Liver (tissue), 8 donors: ENCODE measurements at regions not wholly inside any gene's neighbourhood (a gene's known extent, or its start where the extent isn't known, plus 50 kb on each side); places are given as distances from the start of the nearest gene placed in this dataset.
"Not testable (repeated sequence)": the region's sequence is repeated elsewhere in the genome, so short reads cannot be mapped to it uniquely, and the experiment has no call there.

Experiments
- DNase-seq: peaks from one replicate; pipeline ENCODE4 v3.0.0-alpha.2; 2017; ENCODE audit warnings: low spot score
- H3K27ac ChIP-seq, 2 donors: one replicate each; pipeline ENCODE4 v1.7.0; 2013; ENCODE audit warnings: inconsistent platforms in 2 of 2, low read length in 2 of 2, control low read depth in 1 of 2, low read depth in 1 of 2, mild to moderate bottlenecking in 1 of 2
- H3K27me3 ChIP-seq, 4 donors: one replicate each; pipeline versions ENCODE4 v1.6.1 to v1.7.0; 2013; ENCODE audit warnings: low read length in 3 of 4, inconsistent platforms in 1 of 4, mild to moderate bottlenecking in 1 of 4, moderate library complexity in 1 of 4; ENCODE audit not compliant: control insufficient read depth in 4 of 4, insufficient read depth in 4 of 4
- H3K36me3 ChIP-seq, 4 donors: one replicate each; pipeline versions ENCODE4 v1.6.1 to v1.7.0; 2013; ENCODE audit warnings: low read length in 3 of 4, mild to moderate bottlenecking in 3 of 4, low read depth in 1 of 4, moderate library complexity in 1 of 4; ENCODE audit not compliant: control insufficient read depth in 4 of 4, insufficient read depth in 3 of 4
- H3K4me1 ChIP-seq, 4 donors: one replicate each; pipeline versions ENCODE4 v1.6.1 to v1.7.0; 2013; ENCODE audit warnings: low read length in 3 of 4, mild to moderate bottlenecking in 3 of 4, moderate library complexity in 1 of 4; ENCODE audit not compliant: control insufficient read depth in 4 of 4, insufficient read depth in 4 of 4
- H3K4me3 ChIP-seq, 3 donors: one replicate each; pipeline versions ENCODE4 v1.6.1 to v1.7.0; 2013; ENCODE audit warnings: low read length in 3 of 3, control low read depth in 1 of 3, low read depth in 1 of 3, mild to moderate bottlenecking in 1 of 3
- H3K9ac ChIP-seq, 2 donors: one replicate each; pipeline ENCODE4 v1.7.0; 2013; ENCODE audit warnings: low read length in 2 of 2, mild to moderate bottlenecking in 2 of 2, moderate library complexity in 2 of 2, control low read depth in 1 of 2, low read depth in 1 of 2
- H3K9me3 ChIP-seq, 4 donors: one replicate each; pipeline versions ENCODE4 v1.6.1 to v1.7.0; 2013; ENCODE audit warnings: low read length in 3 of 4; ENCODE audit not compliant: control insufficient read depth in 4 of 4
- ATF3 ChIP-seq: IDR thresholded peaks from 2 replicates; pipeline ENCODE4 v1.6.1; 2016; ENCODE audit warnings: antibody characterized with exemption
- CTCF ChIP-seq: fragments of 150-350 bp; IDR thresholded peaks from 2 replicates; pipeline ENCODE4 v1.5.1; 2017; ENCODE audit warnings: improper control_type of control experiment, low read depth, low read length; ENCODE audit not compliant: missing input control
- EGR1 ChIP-seq, 2 donors: IDR thresholded peaks; 2 replicates each; pipeline ENCODE4 v1.6.1; 2016 to 2018; ENCODE audit warnings: antibody characterized with exemption in 2 of 2, low read depth in 2 of 2
- FOXA1 ChIP-seq: IDR thresholded peaks from 2 replicates; pipeline ENCODE4 v1.6.1; 2016; ENCODE audit warnings: antibody characterized with exemption
- FOXA2 ChIP-seq: IDR thresholded peaks from 2 replicates; pipeline ENCODE4 v1.6.1; 2016; ENCODE audit warnings: antibody characterized with exemption
- GABPA ChIP-seq, 2 donors: IDR thresholded peaks in 1 of 2; conservative IDR thresholded peaks in 1 of 2; 2 replicates each; pipeline ENCODE4 v1.6.1; 2016; ENCODE audit warnings: antibody characterized with exemption in 2 of 2, mild to moderate bottlenecking in 1 of 2, moderate library complexity in 1 of 2
- HNF4A ChIP-seq, 2 donors: conservative IDR thresholded peaks; 2 replicates each; pipeline ENCODE4 v1.6.1; 2016; ENCODE audit warnings: antibody characterized with exemption in 2 of 2, mild to moderate bottlenecking in 2 of 2
- HNF4G ChIP-seq: IDR thresholded peaks from 2 replicates; pipeline ENCODE4 v1.6.1; 2016; ENCODE audit warnings: antibody characterized with exemption
- JUND ChIP-seq, 2 donors: IDR thresholded peaks; 2 replicates each; pipeline ENCODE4 v1.6.1; 2016; ENCODE audit warnings: antibody characterized with exemption in 2 of 2
- MAX ChIP-seq: IDR thresholded peaks from 2 replicates; pipeline ENCODE4 v1.6.1; 2016; ENCODE audit warnings: antibody characterized with exemption
- NR2F2 ChIP-seq: IDR thresholded peaks from 2 replicates; pipeline ENCODE4 v1.6.1; 2016; ENCODE audit warnings: antibody characterized with exemption
- RAD21 ChIP-seq, 2 donors: IDR thresholded peaks; 2 replicates each; pipeline ENCODE4 v1.6.1; 2016; ENCODE audit warnings: antibody characterized with exemption in 2 of 2, mild to moderate bottlenecking in 2 of 2
- REST ChIP-seq: IDR thresholded peaks from 2 replicates; pipeline ENCODE4 v1.6.1; 2016; ENCODE audit warnings: antibody characterized with exemption, mild to moderate bottlenecking
- RXRA ChIP-seq, 2 donors: IDR thresholded peaks; 2 replicates each; pipeline ENCODE4 v1.6.1; 2017 to 2018; ENCODE audit warnings: antibody characterized with exemption in 2 of 2, mild to moderate bottlenecking in 1 of 2
- SP1 ChIP-seq: IDR thresholded peaks from 2 replicates; pipeline ENCODE4 v1.6.1; 2018; ENCODE audit warnings: antibody characterized with exemption, mild to moderate bottlenecking
- TAF1 ChIP-seq: conservative IDR thresholded peaks from 2 replicates; pipeline ENCODE4 v1.6.1; 2016; ENCODE audit warnings: antibody characterized with exemption, mild to moderate bottlenecking
- YY1 ChIP-seq: IDR thresholded peaks from 2 replicates; pipeline ENCODE4 v1.6.1; 2016; ENCODE audit warnings: antibody characterized with exemption, mild to moderate bottlenecking
- WGBS: extraction: QIAGEN DNeasy Blood & Tissue Kit; methylation state at CpG from one replicate; pipeline ENCODE4 v1.1.7; 2013; 5-methylcytosine and 5-hydroxymethylcytosine counted together
- donor health status: healthy.
- donor health status: healthy.
- donor health status: healthy.
- donor health status: healthy.
- donor health status: healthy.

GRCh38 chr6:28615955-28616747 lies 90.5 kb downstream of the GPX5 start:
- H3K27me3 ChIP-seq = peaks cover 0 to 3% (median 0%) of the 10 kb centered on the region in 4 donors
- DNase-seq = peak; percentile 41
- no peaks in the 10 kb centered on the region for H3K36me3 ChIP-seq

GRCh38 chr6:28618898-28619555 lies 93.3 kb downstream of the GPX5 start:
- no peak overlapping the region for H3K9ac ChIP-seq
- no peak overlapping the region for H3K27ac ChIP-seq
- no peak for DNase-seq
- no peaks in the 10 kb centered on the region for H3K36me3 ChIP-seq
- H3K9me3 ChIP-seq = peaks cover 0 to 3% (median 0%) of the 10 kb centered on the region in 4 donors
- TF ChIP-seq RAD21 (IDR thresholded peaks at IDR 0.05) (no peak), CTCF (no peak), RXRA (IDR thresholded peaks at IDR 0.05) (no peak), SP1 (no peak), NR2F2 (no peak), FOXA2 (no peak), YY1 (no peak), FOXA1 (no peak), GABPA (IDR thresholded peaks at IDR 0.05 in 1 of 2, conservative IDR thresholded peaks at IDR 0.05 in 1 of 2) (no peak), EGR1 (IDR thresholded peaks at IDR 0.05; ENCODE audit: low read depth in 2 of 2) (no peak), REST (no peak), JUND (IDR thresholded peaks at IDR 0.05) (no peak), MAX (no peak), HNF4G (no peak), HNF4A (conservative IDR thresholded peaks at IDR 0.05) (no peak), TAF1 (no peak), ATF3 (no peak)
- peaks cover 0 to 3% (median 0%) of the 10 kb centered on the region in 4 donors for H3K27me3 ChIP-seq
- no peak overlapping the region for H3K4me3 ChIP-seq
- no peaks in the 10 kb centered on the region for H3K4me1 ChIP-seq

More at GRCh38 chr6:28615955-28616747, 90.5 kb downstream of the GPX5 start:
- 23% methylated on average over 52 of the region's 52 CpGs for WGBS
- no peak for TF ChIP-seq EGR1 (IDR thresholded peaks at IDR 0.05; ENCODE audit: low read depth in 2 of 2)
- no peak for TF ChIP-seq NR2F2
- TF ChIP-seq TAF1 = no peak
- no peak for TF ChIP-seq JUND (IDR thresholded peaks at IDR 0.05)
- Histone ChIP-seq H3K27ac (no peak overlapping the region), H3K9ac (no peak overlapping the region), H3K4me3 (no peak overlapping the region), H3K9me3 (peaks cover 0 to 3% (median 0%) of the 10 kb centered on the region in 4 donors), H3K4me1 (no peaks in the 10 kb centered on the region)

- H3K9ac ChIP-seq, H3K27ac ChIP-seq, H3K27me3 ChIP-seq, H3K4me1 ChIP-seq, DNase-seq, H3K36me3 ChIP-seq, H3K9me3 ChIP-seq, H3K4me3 ChIP-seq: not testable (repeated sequence)
- WGBS = 43% methylated on average over 21 of the region's 22 CpGs
These were observed 95.6 kb downstream of the GPX5 start for GRCh38 chr6:28621268-28621667.

GRCh38 chr6:28623242-28623641 lies 97.6 kb downstream of the GPX5 start:
- not testable (repeated sequence) for H3K27me3 ChIP-seq, H3K9ac ChIP-seq, H3K4me1 ChIP-seq, H3K27ac ChIP-seq, H3K9me3 ChIP-seq, H3K4me3 ChIP-seq, H3K36me3 ChIP-seq, DNase-seq
- 81% methylated on average over 3 of the region's 3 CpGs for WGBS
